Brain pericyte (primary cell): ENCODE measurements at regions not wholly inside any gene's neighbourhood (a gene's known extent, or its start where the extent isn't known, plus 50 kb on each side); places are given as distances from the start of the nearest gene placed in this dataset.

Experiments
- DNase-seq: peaks from one replicate; pipeline ENCODE4 v3.0.0-alpha.2; 2012; ENCODE audit warnings: low read depth, low spot score

GRCh38 chr2:7966032-7966431, 715.8 kb upstream of the ID2 start:
- no peak for DNase-seq

- DNase-seq, result no peak
Observed at GRCh38 chr2:7967707-7968405, 714.0 kb upstream of the ID2 start.

DNA sequence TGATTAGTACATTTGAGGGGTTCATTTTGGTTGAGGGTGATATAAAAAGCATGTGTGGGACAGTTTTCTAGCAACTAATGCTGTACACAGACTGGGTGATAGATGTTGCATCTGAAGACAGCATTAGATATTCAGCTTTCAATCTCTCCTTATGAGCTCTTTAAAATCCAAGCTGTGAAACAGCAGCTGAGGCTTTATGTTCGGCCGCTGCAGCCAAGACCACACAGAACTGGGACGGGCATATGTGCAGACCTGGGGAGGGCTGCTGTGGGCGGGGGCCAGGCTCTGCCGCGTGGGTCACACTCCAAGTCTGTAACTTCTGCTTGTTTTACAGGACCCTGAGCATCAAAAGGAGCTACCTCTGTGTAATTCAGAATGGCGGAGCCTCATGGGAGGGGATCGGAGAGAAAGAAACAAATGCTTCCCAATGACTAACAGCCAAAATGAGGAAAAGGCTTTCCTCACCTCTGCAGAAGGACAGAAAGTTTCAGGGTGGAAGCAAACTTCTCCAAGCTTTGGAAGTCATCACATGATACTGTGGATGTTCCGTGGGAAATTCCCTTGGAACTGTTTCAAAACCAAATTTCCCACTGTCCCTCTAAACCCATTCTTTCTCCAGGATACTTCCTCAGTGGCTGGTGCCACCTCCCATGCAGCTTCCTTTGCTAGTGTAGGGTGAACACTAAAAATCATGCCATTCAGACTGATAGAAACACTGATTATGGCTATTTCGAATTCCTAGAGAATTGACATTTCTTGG, 711.9 kb upstream of the ID2 start:
- DNase-seq, result no peak

- no peak for DNase-seq
Observed at GRCh38 chr2:7971248-7971647, 710.6 kb upstream of the ID2 start.

DNA sequence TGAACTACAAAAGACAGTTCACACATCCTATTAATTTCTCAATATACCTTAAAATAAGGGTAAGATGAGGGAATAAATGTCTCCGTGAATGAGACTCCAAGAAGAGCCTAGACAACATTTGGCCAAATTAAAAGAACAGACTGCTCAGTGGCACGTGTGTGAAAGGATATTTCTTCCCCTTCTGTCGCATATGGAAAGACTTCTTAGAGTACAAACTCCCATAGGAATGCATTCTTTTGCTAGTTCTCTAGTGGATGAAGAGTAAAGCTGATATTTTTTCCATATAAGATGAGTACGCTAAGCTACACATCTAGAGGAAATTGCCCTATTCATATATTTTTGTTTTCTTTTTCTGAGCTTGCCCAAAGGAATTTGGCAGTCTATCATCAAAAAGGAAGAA, 710.0 kb upstream of the ID2 start:
- no peak for DNase-seq

DNA sequence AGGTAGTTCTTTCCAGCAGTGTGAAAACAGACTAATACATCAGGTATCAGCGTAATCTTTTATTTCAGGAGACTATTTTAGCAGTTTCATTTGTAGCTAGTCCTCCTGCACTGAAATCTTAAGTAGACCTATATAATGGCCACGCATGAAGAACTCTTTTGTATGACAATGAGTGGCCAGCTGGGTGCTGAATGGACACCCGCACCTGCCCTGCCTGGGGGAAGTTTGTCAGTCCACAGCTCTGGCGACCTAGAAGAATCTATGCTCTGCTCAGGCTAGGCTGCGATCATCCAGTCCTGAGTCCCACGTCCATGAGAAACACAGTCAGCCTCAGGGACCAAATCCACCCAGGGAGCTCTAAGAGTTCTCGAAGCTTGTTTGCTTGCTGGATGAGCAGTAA, 709.2 kb upstream of the ID2 start:
- DNase-seq, result no peak

DNA sequence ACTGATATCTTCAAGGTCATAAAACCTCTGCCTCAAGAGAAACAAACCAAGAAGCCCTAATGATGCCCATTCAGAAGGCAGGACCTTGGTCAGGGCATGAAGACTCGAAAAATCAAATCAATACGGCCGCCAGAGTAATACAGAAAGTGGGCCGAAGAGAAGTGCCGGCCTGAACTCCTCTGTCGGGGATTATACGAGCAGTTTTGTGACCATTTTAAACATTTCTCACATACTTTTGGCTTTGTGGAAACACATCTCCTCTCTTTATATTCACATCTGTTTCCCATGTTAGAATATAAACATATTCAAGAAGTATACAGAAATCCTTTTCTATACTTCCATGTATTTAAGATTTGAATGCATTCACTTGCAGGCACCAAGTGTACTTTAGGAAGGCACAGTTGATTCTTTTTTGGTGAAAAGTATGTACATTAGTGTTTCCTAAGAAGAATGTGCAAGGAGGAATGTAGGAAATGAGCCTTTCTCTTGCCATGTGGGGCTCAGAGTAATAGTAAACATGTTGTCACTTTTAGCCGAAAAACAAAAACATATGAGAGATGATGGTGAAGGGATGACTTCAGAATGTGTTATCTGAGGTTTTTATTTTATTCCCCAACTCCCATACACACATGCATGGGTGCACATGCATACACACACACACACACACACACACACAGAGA, 707.9 kb upstream of the ID2 start:
- no peak for DNase-seq

DNA sequence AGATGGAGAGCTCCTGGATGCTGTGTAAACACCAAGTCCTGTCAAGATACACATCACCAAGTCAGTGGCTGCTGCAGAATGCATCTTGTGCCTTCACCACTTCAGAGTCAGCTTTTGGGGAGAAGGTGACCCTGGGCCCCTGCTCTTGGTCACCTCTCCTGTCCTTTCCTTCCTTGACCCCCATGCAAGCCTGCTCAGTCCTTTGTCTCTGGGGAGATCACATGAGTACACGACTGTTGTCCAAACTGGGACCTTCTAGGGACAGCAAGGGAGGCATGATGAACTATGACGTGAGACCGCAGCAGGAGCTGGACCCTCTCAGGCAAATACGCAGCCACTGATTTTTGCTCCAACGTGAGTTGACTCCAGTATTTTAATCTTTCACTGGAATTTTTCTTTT, 706.9 kb upstream of the ID2 start:
- no peak for DNase-seq

GRCh38 chr2:7976206-7976605, 705.6 kb upstream of the ID2 start:
- no peak for DNase-seq

DNA sequence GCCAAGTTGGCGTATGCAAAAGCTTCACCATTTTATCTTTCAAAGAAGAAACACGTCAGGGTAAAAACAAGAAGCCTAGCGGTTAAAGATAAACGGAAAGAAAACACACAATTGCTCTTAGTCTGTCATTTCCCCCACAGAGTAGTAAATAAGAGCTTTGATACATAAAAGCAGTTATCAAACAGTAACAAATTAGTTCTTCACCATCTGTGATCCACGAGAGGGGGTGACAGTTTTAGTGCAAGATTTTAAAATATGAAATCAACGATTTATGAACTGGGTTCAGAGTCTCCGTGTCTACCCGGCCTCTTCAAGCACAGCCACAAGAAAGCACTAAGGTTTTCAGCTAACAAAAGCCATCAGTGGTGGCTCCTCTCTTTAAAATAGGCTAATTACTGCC, 703.9 kb upstream of the ID2 start:
- DNase-seq, result no peak

GRCh38 chr2:7982054-7982453, 699.8 kb upstream of the ID2 start:
- no peak for DNase-seq

DNA sequence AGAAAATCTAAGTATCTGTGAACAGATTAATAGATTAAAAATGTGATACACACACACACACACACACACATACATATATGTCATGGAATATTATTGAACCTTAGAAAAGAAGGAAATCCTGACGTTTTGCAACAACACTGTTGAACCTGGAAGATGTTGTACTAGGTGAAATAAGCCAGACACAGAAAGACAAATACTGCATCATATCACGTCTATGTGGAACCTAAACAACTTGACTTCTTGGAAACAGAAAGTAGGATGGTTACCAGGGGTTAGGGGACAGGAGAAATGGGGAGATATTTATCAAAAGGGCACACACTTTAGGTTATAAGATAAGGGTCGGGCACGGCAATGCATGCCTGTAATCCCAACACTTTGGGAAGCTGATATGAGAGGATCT, 698.4 kb upstream of the ID2 start:
- no peak for DNase-seq

DNA sequence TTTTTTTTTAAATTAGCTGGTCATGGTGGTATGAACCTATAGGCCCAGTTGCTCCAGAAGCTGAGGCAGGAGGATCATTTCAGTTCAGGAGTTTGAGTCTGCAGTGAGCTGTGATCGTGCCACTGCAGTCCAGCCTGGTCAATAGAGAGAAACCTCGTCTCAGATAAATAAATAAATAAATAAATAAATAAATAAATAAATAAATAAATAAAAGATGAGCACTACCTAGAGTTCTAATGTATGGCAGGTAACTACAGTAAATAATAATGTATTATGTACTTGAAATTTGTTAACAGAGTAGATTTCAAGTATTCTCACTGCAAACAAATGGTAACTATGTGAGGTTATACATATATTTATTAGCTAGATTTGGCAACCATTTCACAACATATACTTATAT, 697.9 kb upstream of the ID2 start:
- no peak for DNase-seq

GRCh38 chr2:7984693-7985353, 697.0 kb upstream of the ID2 start:
- no peak for DNase-seq

DNA sequence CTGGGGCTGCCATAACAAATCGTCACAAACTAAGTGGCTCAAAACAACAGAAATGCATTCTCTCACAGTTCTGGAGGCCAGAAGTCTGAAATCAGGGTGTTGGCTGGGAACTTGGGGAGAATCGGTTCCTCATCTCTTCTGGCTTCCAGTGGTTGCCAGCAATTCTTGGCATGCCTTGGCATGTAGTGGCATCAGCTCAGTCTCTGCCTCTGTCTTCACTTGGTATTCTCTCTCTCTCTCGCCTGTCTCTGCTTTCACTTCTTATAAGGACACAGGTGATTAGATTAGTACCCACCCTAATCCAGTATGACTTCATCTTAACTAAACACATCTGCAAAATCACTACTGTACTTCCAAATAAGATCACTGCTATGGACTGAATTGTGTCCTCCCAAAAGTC, 695.4 kb upstream of the ID2 start:
- DNase-seq, result no peak

GRCh38 chr2:7987992-7988391, 693.9 kb upstream of the ID2 start:
- no peak for DNase-seq

DNA sequence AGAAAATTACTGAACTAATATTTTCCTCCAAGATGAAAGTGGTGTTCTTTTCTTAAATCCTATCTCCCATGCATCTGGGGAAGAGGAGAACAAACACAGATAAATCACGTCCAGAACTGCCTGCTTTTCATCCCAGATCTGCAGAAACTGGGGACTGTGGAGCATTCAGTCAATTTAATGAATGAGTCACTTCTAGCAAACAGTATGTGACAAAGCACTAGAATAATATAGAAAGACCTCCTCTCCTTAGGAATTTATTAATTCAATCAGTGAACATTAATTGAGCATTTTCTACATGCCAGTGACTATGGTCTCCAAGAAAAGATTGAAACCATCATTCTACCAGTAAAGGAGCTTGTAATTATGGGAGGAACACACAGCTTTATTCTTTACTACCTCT, 693.4 kb upstream of the ID2 start:
- DNase-seq, result no peak

DNA sequence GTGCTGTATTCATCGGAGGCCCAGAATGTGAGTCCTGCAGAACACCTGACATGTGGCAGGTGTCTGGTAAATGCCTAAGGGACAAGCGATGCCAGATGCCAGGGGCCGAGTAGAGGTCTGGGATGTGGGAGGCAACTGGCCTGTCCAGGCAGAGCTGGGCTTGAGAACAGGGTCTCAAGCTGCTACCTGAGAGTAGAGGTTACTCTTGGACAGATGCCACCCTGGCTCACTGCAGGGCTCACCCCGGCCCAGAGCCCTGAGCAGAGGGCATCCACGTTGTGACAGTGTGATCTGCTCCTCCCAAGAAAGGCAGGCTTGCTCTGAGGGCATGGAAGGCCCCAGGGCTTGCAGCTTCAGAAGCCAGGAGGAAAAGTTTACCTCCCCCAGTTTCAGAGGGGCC, 692.0 kb upstream of the ID2 start:
- no peak for DNase-seq

- DNase-seq, result no peak
Observed at GRCh38 chr2:7992612-7993602, 688.9 kb upstream of the ID2 start.

DNA sequence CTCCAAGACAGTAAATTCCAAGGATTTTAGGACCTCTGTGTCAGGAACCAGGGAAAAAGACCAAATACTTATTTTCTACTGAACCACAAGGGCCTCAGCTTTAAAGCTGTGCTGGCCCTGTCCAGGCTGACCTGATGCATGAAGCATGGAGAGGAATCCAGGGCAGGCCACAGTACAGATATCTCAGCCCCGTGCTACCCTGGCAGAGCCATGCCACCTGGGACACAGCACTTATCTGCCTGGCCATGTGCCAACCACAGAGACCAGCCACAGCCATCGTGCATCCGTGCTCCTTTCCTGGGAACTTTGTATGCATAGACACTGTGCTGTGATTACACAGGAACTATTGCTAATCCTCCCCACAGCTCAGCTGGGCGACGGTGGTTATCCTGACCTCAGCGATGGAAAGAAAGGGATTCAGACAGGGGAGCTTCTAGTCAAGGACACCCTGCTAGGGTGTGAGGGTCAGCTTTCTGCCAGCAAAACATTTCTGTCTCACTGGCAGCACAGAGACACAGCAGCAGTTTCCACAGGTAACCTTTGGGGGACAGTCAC, 687.4 kb upstream of the ID2 start:
- no peak for DNase-seq

GRCh38 chr2:7997279-7997678, 684.6 kb upstream of the ID2 start:
- no peak for DNase-seq
